SK-N-SH treated with all-trans-retinoic acid at 6 μM for 48 hours (cell line): ENCODE measurements at regions not wholly inside any gene's neighbourhood (a gene's known extent, or its start where the extent isn't known, plus 50 kb on each side); places are given as distances from the start of the nearest gene placed in this dataset.

Experiments
- ATAC-seq: fragments of 200-7000 bp; cut with Tn5 transposase; 3 replicates; pipeline ENCODE4 v1.9.1; 2020; ENCODE audit warnings: mild to moderate bottlenecking, moderate library complexity
- ARNTL ChIP-seq: fragments of 450-650 bp; formaldehyde crosslinking; IDR thresholded peaks from 2 replicates; pipeline ENCODE4 v1.5.0; 2020; ENCODE audit warnings: low read depth, mild to moderate bottlenecking, moderate library complexity, borderline replicate concordance
- BACH2 ChIP-seq: fragments of 250-450 bp; sonication (Bioruptor Pico); IDR thresholded peaks from 2 replicates; pipeline ENCODE4 v1.9.0; 2021; ENCODE audit warnings: mild to moderate bottlenecking, borderline replicate concordance
- CREB5 ChIP-seq: fragments of 250-450 bp; sonication (Bioruptor Pico); IDR thresholded peaks from 2 replicates; pipeline ENCODE4 v1.5.1; 2020; ENCODE audit warnings: low read depth, mild to moderate bottlenecking, moderate library complexity
- CSDC2 ChIP-seq: fragments of 250-450 bp; sonication (Bioruptor Pico); IDR thresholded peaks from 2 replicates; pipeline ENCODE4 v1.5.0; 2020; ENCODE audit warnings: mild to moderate bottlenecking, moderate library complexity
- CSRNP3 ChIP-seq: fragments of 250-450 bp; sonication (Bioruptor Pico); IDR thresholded peaks from 2 replicates; pipeline ENCODE4 v1.5.1; 2021; ENCODE audit warnings: mild to moderate bottlenecking, moderate library complexity
- ESRRG ChIP-seq: fragments of 250-450 bp; sonication (Bioruptor Pico); IDR thresholded peaks from 2 replicates; pipeline ENCODE4 v1.6.1; 2021; ENCODE audit warnings: mild to moderate bottlenecking
- ISL1 ChIP-seq: fragments of 250-450 bp; sonication (Bioruptor Pico); IDR thresholded peaks from 2 replicates; pipeline ENCODE4 v2.1.2; 2022; ENCODE audit warnings: mild to moderate bottlenecking, moderate library complexity
- OSR1 ChIP-seq: fragments of 250-450 bp; sonication (Bioruptor Pico); IDR thresholded peaks from 2 replicates; pipeline ENCODE4 v1.8.0; 2022; ENCODE audit warnings: moderate library complexity, mild to moderate bottlenecking, inconsistent platforms
- PPARA ChIP-seq: fragments of 250-450 bp; sonication (Bioruptor Pico); IDR thresholded peaks from 2 replicates; pipeline ENCODE4 v1.5.0; 2020; ENCODE audit warnings: mild to moderate bottlenecking, borderline replicate concordance
- RARB ChIP-seq: fragments of 250-450 bp; sonication (Bioruptor Pico); IDR thresholded peaks from 2 replicates; pipeline ENCODE4 v1.8.0; 2021; ENCODE audit warnings: mild to moderate bottlenecking, moderate library complexity
- SNAI2 ChIP-seq: fragments of 250-450 bp; sonication (Bioruptor Pico); IDR thresholded peaks from 2 replicates; pipeline ENCODE4 v1.5.0; 2020; ENCODE audit warnings: mild to moderate bottlenecking, moderate library complexity
- TCF4 ChIP-seq: fragments of 250-450 bp; sonication (Bioruptor Pico); IDR thresholded peaks from 2 replicates; pipeline ENCODE4 v1.8.0; 2021; ENCODE audit warnings: mild to moderate bottlenecking, moderate library complexity, borderline replicate concordance
- TOX ChIP-seq: fragments of 250-450 bp; sonication (Bioruptor Pico); IDR thresholded peaks from 2 replicates; pipeline ENCODE4 v1.8.0; 2021; ENCODE audit warnings: mild to moderate bottlenecking, moderate library complexity, borderline replicate concordance
- ZC3H10 ChIP-seq: fragments of 250-450 bp; sonication (Bioruptor Pico); IDR thresholded peaks from 2 replicates; pipeline ENCODE4 v1.5.1; 2021; ENCODE audit warnings: mild to moderate bottlenecking, moderate library complexity
- ZFP3 ChIP-seq: fragments of 250-450 bp; sonication (Bioruptor Pico); IDR thresholded peaks from 2 replicates; pipeline ENCODE4 v1.5.0; 2020; ENCODE audit warnings: mild to moderate bottlenecking, moderate library complexity
- ZFP30 ChIP-seq: fragments of 450-650 bp; formaldehyde crosslinking; IDR thresholded peaks from 2 replicates; pipeline ENCODE4 v1.5.0; 2022; ENCODE audit warnings: mild to moderate bottlenecking, moderate library complexity
- ZNF565 ChIP-seq: fragments of 450-650 bp; formaldehyde crosslinking; conservative IDR thresholded peaks from 2 replicates; pipeline ENCODE4 v1.5.0; 2020; ENCODE audit warnings: low read depth, mild to moderate bottlenecking, moderate library complexity
- ZNF70 ChIP-seq: fragments of 450-650 bp; formaldehyde crosslinking; IDR thresholded peaks from 2 replicates; pipeline ENCODE4 v1.5.0; 2020; ENCODE audit warnings: mild to moderate bottlenecking, moderate library complexity
- ZNF8 ChIP-seq: fragments of 450-650 bp; formaldehyde crosslinking; IDR thresholded peaks from 2 replicates; pipeline ENCODE4 v1.5.0; 2020; ENCODE audit warnings: mild to moderate bottlenecking, moderate library complexity
- TF ChIP-seq, protein P1 (sequence below): fragments of 250-450 bp; sonication (Bioruptor Pico); IDR thresholded peaks from 2 replicates; pipeline ENCODE4 v1.8.0; 2020; ENCODE audit warnings: mild to moderate bottlenecking, moderate library complexity, borderline replicate concordance
- TF ChIP-seq, protein P2 (sequence below): fragments of 250-450 bp; sonication (Bioruptor Pico); IDR thresholded peaks from 2 replicates; pipeline ENCODE4 v1.5.0; 2020; ENCODE audit warnings: mild to moderate bottlenecking, moderate library complexity

GRCh38 chr15:91508633-91509032 lies 344.9 kb upstream of the SLCO3A1 start:
- TF ChIP-seq ZNF565 (CRISPR knock-in tag): no peak
- no peak for TF ChIP-seq ZNF8
- TF ChIP-seq TOX (CRISPR knock-in tag): no peak
- no peak for TF ChIP-seq ZFP3
- TF ChIP-seq CSDC2: no peak
- TF ChIP-seq CREB5 (CRISPR knock-in tag): no peak
- TF ChIP-seq ZC3H10: no peak
- TF ChIP-seq OSR1 (CRISPR knock-in tag): no peak
- TF ChIP-seq ISL1 (CRISPR knock-in tag): no peak
- no peak for TF ChIP-seq CSRNP3
- TF ChIP-seq, protein P1, sequence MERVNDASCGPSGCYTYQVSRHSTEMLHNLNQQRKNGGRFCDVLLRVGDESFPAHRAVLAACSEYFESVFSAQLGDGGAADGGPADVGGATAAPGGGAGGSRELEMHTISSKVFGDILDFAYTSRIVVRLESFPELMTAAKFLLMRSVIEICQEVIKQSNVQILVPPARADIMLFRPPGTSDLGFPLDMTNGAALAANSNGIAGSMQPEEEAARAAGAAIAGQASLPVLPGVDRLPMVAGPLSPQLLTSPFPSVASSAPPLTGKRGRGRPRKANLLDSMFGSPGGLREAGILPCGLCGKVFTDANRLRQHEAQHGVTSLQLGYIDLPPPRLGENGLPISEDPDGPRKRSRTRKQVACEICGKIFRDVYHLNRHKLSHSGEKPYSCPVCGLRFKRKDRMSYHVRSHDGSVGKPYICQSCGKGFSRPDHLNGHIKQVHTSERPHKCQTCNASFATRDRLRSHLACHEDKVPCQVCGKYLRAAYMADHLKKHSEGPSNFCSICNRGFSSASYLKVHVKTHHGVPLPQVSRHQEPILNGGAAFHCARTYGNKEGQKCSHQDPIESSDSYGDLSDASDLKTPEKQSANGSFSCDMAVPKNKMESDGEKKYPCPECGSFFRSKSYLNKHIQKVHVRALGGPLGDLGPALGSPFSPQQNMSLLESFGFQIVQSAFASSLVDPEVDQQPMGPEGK (CRISPR knock-in tag): no peak
- no peak for TF ChIP-seq ZFP30 (CRISPR knock-in tag)
- TF ChIP-seq, protein P2, sequence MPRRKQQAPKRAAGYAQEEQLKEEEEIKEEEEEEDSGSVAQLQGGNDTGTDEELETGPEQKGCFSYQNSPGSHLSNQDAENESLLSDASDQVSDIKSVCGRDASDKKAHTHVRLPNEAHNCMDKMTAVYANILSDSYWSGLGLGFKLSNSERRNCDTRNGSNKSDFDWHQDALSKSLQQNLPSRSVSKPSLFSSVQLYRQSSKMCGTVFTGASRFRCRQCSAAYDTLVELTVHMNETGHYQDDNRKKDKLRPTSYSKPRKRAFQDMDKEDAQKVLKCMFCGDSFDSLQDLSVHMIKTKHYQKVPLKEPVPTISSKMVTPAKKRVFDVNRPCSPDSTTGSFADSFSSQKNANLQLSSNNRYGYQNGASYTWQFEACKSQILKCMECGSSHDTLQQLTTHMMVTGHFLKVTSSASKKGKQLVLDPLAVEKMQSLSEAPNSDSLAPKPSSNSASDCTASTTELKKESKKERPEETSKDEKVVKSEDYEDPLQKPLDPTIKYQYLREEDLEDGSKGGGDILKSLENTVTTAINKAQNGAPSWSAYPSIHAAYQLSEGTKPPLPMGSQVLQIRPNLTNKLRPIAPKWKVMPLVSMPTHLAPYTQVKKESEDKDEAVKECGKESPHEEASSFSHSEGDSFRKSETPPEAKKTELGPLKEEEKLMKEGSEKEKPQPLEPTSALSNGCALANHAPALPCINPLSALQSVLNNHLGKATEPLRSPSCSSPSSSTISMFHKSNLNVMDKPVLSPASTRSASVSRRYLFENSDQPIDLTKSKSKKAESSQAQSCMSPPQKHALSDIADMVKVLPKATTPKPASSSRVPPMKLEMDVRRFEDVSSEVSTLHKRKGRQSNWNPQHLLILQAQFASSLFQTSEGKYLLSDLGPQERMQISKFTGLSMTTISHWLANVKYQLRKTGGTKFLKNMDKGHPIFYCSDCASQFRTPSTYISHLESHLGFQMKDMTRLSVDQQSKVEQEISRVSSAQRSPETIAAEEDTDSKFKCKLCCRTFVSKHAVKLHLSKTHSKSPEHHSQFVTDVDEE (CRISPR knock-in tag): no peak
- no peak for TF ChIP-seq ZNF70 (CRISPR knock-in tag)
- no peak for TF ChIP-seq BACH2 (CRISPR knock-in tag)
- TF ChIP-seq PPARA: no peak
- TF ChIP-seq RARB (CRISPR knock-in tag): no peak
- no peak for TF ChIP-seq SNAI2 (CRISPR knock-in tag)
- ATAC-seq: peak; percentile 76

DNA sequence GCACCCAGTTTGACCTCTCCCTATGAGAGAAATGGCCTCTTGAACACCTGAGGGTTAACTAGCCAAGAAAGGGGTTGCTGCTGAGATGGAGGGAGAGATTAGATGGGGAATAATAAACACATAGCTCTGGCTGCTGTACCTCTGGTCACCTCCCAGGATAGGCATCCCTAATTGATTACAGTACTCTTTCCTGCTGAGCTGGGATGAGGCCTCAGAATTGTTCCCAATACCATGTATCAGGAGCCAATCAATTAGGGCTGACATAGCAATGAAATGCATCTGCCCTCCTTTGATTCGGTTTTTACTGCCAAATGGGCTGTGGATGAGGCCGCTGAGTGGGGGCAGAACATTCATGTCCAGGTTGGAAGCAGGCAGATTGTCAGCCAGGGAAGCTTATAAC lies 339.4 kb upstream of the SLCO3A1 start:
- TF ChIP-seq ZC3H10 (no peak), OSR1 (CRISPR knock-in tag) (no peak), TCF4 (CRISPR knock-in tag) (no peak), CSDC2 (no peak)
- no peak for ATAC-seq

GRCh38 chr15:91515188-91515754 lies 338.2 kb upstream of the SLCO3A1 start:
- ATAC-seq: peak; percentile 98
- TF ChIP-seq ARNTL (CRISPR knock-in tag): no peak
- TF ChIP-seq OSR1 (CRISPR knock-in tag): no peak
- no peak for TF ChIP-seq TOX (CRISPR knock-in tag)
- TF ChIP-seq ZNF8: no peak
- no peak for TF ChIP-seq ZFP3
- TF ChIP-seq PPARA: no peak

DNA sequence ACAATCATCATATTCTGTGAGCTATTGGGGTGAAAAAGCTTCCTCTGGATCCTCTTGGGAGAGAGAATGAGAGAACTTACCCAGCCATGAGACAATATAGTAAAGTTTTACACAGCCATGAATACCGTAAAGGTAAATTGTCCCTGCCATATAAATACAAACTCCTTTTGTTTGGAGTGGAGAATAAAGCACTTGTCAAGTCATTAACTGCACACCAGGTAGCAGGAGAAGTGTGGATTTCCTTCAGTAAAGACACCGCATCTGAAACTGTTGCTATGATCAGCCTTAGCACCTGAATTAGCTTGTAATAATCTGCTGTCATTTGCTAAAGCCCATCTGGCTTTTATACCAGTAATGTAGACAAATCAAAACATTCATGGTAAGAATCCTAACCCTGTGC lies 336.6 kb upstream of the SLCO3A1 start:
- no peak for ATAC-seq
- no peak for TF ChIP-seq ISL1 (CRISPR knock-in tag)
- TF ChIP-seq ZFP30 (CRISPR knock-in tag): no peak
- no peak for TF ChIP-seq ZNF565 (CRISPR knock-in tag)
- no peak for TF ChIP-seq BACH2 (CRISPR knock-in tag)
- no peak for TF ChIP-seq ZNF8
- no peak for TF ChIP-seq ESRRG (CRISPR knock-in tag)
